OCI-LY1 (cell line): ENCODE measurements at regions not wholly inside any gene's neighbourhood (a gene's known extent, or its start where the extent isn't known, plus 50 kb on each side); places are given as distances from the start of the nearest gene placed in this dataset.

ENCODE experiments used
- H2AFZ ChIP-seq: fragments of 200-600 bp; sonication (generic), shearing (Covaris generic); 2 replicates; pipeline ENCODE4 v1.6.0; 2014; ENCODE audit warnings: antibody characterized with exemption, mild to moderate bottlenecking, low read length
- H3F3A ChIP-seq: fragments of 200-600 bp; sonication (generic), shearing (Covaris generic); 2 replicates; pipeline ENCODE4 v1.6.0; 2014; ENCODE audit warnings: mild to moderate bottlenecking, antibody characterized with exemption, low read length, moderate library complexity; ENCODE audit not compliant: insufficient read depth
- H3K27ac ChIP-seq: fragments of 200-600 bp; sonication (generic); 2 replicates; pipeline ENCODE4 v1.5.1; 2014; ENCODE audit warnings: low read length, mixed run types, mild to moderate bottlenecking, low read depth; ENCODE audit not compliant: poor library complexity, severe bottlenecking
- H3K27me3 ChIP-seq: fragments of 200-600 bp; sonication (generic); 2 replicates; pipeline ENCODE4 v1.6.0; 2014; ENCODE audit warnings: antibody characterized with exemption, mild to moderate bottlenecking, low read length, moderate library complexity; ENCODE audit not compliant: insufficient read depth
- H3K36me3 ChIP-seq: fragments of 200-600 bp; sonication (generic); 2 replicates; pipeline ENCODE4 v1.6.1; 2014; ENCODE audit warnings: mild to moderate bottlenecking, antibody characterized with exemption, low read length, moderate library complexity, mixed read lengths; ENCODE audit not compliant: insufficient read depth
- H3K4me1 ChIP-seq: fragments of 200-600 bp; sonication (generic); 2 replicates; pipeline ENCODE4 v1.5.1; 2014; ENCODE audit warnings: mild to moderate bottlenecking, low read length, moderate library complexity; ENCODE audit not compliant: insufficient read depth, severe bottlenecking
- H3K4me2 ChIP-seq: fragments of 200-600 bp; sonication (generic), shearing (Covaris generic); 2 replicates; pipeline ENCODE4 v1.6.1; 2014; ENCODE audit warnings: low read length
- H3K4me3 ChIP-seq: fragments of 200-600 bp; sonication (generic); 2 replicates; pipeline ENCODE4 v1.5.1; 2014; ENCODE audit warnings: low read length, low read depth, mild to moderate bottlenecking, mixed read lengths; ENCODE audit not compliant: poor library complexity, severe bottlenecking
- H3K79me2 ChIP-seq: fragments of 200-600 bp; shearing (Covaris generic); 2 replicates; pipeline ENCODE4 v1.6.1; 2016; ENCODE audit warnings: mixed run types, low read length, mixed read lengths; ENCODE audit not compliant: insufficient read depth
- H3K9ac ChIP-seq: fragments of 200-600 bp; sonication (generic), shearing (Covaris generic); 2 replicates; pipeline ENCODE4 v1.6.1; 2014; ENCODE audit warnings: mild to moderate bottlenecking, low read length, mixed read lengths
- H3K9me2 ChIP-seq: fragments of 200-600 bp; sonication (generic), shearing (Covaris generic); 2 replicates; pipeline ENCODE4 v1.6.1; 2014; ENCODE audit warnings: low read depth, mild to moderate bottlenecking, low read length, mixed read lengths
- H3K9me3 ChIP-seq: fragments of 200-600 bp; shearing (Covaris generic); 2 replicates; pipeline ENCODE4 v1.6.1; 2014; ENCODE audit warnings: low read length, mixed read lengths
- H4K20me1 ChIP-seq: fragments of 200-600 bp; sonication (generic), shearing (Covaris generic); 2 replicates; pipeline ENCODE4 v1.6.0; 2016; ENCODE audit warnings: mild to moderate bottlenecking, low read length; ENCODE audit not compliant: insufficient read depth
- CTCF ChIP-seq: fragments of 200-600 bp; sonication (generic), shearing (Covaris generic); IDR thresholded peaks from 2 replicates; pipeline ENCODE4 v1.5.1; 2017; ENCODE audit warnings: mild to moderate bottlenecking, antibody characterized with exemption, low read length, moderate library complexity, mixed read lengths
- EZH2 ChIP-seq: fragments of 200-600 bp; sonication (generic), shearing (Covaris generic); IDR thresholded peaks from 2 replicates; pipeline ENCODE4 v1.8.0; 2017; ENCODE audit warnings: borderline replicate concordance, mixed run types, mild to moderate bottlenecking, antibody characterized with exemption, low read length, moderate library complexity, mixed read lengths

GRCh38 chr13:76703216-76703615 is 183.0 kb downstream of the KCTD12 start:
- no peaks in the 10 kb centered on the region for H3K36me3 ChIP-seq
- no peak overlapping the region for H3K4me2 ChIP-seq
- H3K27me3 ChIP-seq: no peaks in the 10 kb centered on the region
- H3K4me1 ChIP-seq: no peaks in the 10 kb centered on the region
- H3F3A ChIP-seq: no peaks in the 10 kb centered on the region
- H3K9me2 ChIP-seq: no peaks in the 10 kb centered on the region
- H4K20me1 ChIP-seq: no peaks in the 10 kb centered on the region
- no peak overlapping the region for H3K9ac ChIP-seq
- no peak for TF ChIP-seq EZH2
- no peak for TF ChIP-seq CTCF
- no peaks in the 10 kb centered on the region for H3K79me2 ChIP-seq
- no peak overlapping the region for H3K4me3 ChIP-seq
- no peaks in the 10 kb centered on the region for H3K9me3 ChIP-seq
- H3K27ac ChIP-seq: no peak overlapping the region
- H2AFZ ChIP-seq: no peak overlapping the region

- no peak overlapping the region for H3K4me3 ChIP-seq
- H3K4me2 ChIP-seq: no peak overlapping the region
- H3K9ac ChIP-seq: no peak overlapping the region
- H3K36me3 ChIP-seq: no peaks in the 10 kb centered on the region
- H3F3A ChIP-seq: no peaks in the 10 kb centered on the region
- no peaks in the 10 kb centered on the region for H3K27me3 ChIP-seq
- TF ChIP-seq EZH2 (no peak), CTCF (no peak)
- H3K79me2 ChIP-seq: no peaks in the 10 kb centered on the region
- H4K20me1 ChIP-seq: no peaks in the 10 kb centered on the region
- H3K9me2 ChIP-seq: no peaks in the 10 kb centered on the region
- no peaks in the 10 kb centered on the region for H3K4me1 ChIP-seq
- H2AFZ ChIP-seq: no peak overlapping the region
- H3K27ac ChIP-seq: no peak overlapping the region
- no peaks in the 10 kb centered on the region for H3K9me3 ChIP-seq
Observed at GRCh38 chr13:76697288-76697687, 188.9 kb downstream of the KCTD12 start.

GRCh38 chr13:76696370-76696769 is 189.8 kb downstream of the KCTD12 start:
- no peak overlapping the region for H3K4me2 ChIP-seq
- H3K9me3 ChIP-seq: no peaks in the 10 kb centered on the region
- no peaks in the 10 kb centered on the region for H3K4me1 ChIP-seq
- H3K4me3 ChIP-seq: no peak overlapping the region
- H3K9me2 ChIP-seq: no peaks in the 10 kb centered on the region
- no peaks in the 10 kb centered on the region for H3K79me2 ChIP-seq
- no peak overlapping the region for H3K27ac ChIP-seq
- no peaks in the 10 kb centered on the region for H3F3A ChIP-seq
- H3K9ac ChIP-seq: no peak overlapping the region
- no peaks in the 10 kb centered on the region for H4K20me1 ChIP-seq
- H3K27me3 ChIP-seq: no peaks in the 10 kb centered on the region
- no peak overlapping the region for H2AFZ ChIP-seq
- TF ChIP-seq EZH2 (no peak), CTCF (no peak)
- no peaks in the 10 kb centered on the region for H3K36me3 ChIP-seq
